HepG2 (cell line): ENCODE measurements at regions not wholly inside any gene's neighbourhood (a gene's known extent, or its start where the extent isn't known, plus 50 kb on each side); places are given as distances from the start of the nearest gene placed in this dataset.

ENCODE experiments used
- ATAC-seq: fragments of 200-7000 bp; cut with Tn5 transposase; 3 replicates; pipeline ENCODE4 v1.9.1; 2020; ENCODE audit warnings: mild to moderate bottlenecking, moderate library complexity
- BruUV-seq: library from RNA; stranded (reverse); fragments of 400-500 nt; replicated peaks from 2 replicates; lab custom pipeline; 2021; lab: Mats Ljungman, UMichigan
- CTCF ChIA-PET: fragments of 300-600 bp; formaldehyde crosslinking; extraction: SDS; loops from one replicate; lab custom pipeline; 2021; ENCODE audit warnings: low total read pairs, inconsistent platforms, low intra/inter-chr PET ratio; lab: Yijun Ruan, JAX
- POLR2A ChIA-PET: fragments of 350-600 bp; sonication (Branson Sonifier 250); formaldehyde crosslinking; loops from one replicate; lab custom pipeline; 2020; ENCODE audit warnings: antibody characterized with exemption, inconsistent platforms; lab: Yijun Ruan, JAX
- DNase-seq: peaks from one replicate; pipeline ENCODE4 v3.0.0-alpha.2; 2015; ENCODE audit warnings: low spot score
- FAIRE-seq: peaks from 3 replicates; lab custom pipeline; 2011; peaks lifted over from hg19 to GRCh38; lab: Jason Lieb, UNC
- H2AFZ ChIP-seq: one replicate; pipeline ENCODE4 v1.6.1; 2011; ENCODE audit warnings: low read length, inconsistent platforms
- H3K27ac ChIP-seq: fragments of 300-600 bp; 3 replicates; pipeline ENCODE4 v1.8.0; 2011; ENCODE audit warnings: mixed run types, mild to moderate bottlenecking, mixed read lengths, low read length, inconsistent platforms; ENCODE audit not compliant: insufficient read depth; ENCODE audit errors: extremely low read length
- H3K27me3 ChIP-seq, 2 experiments: fragments of 200-600 bp in 1 of 2; 2 replicates in 1 of 2; 3 replicates in 1 of 2; pipeline versions ENCODE4 v1.6.0 to v1.8.0; 2011; ENCODE audit warnings: low read length in 2 of 2, mild to moderate bottlenecking in 2 of 2, moderate library complexity in 2 of 2, inconsistent platforms in 1 of 2; ENCODE audit not compliant: insufficient read depth in 2 of 2, control insufficient read depth in 1 of 2
- H3K36me3 ChIP-seq, 2 experiments: fragments of 200-600 bp in 1 of 2; replicated peaks in 1 of 2; 2 replicates in 1 of 2; 3 replicates in 1 of 2; pipeline versions ENCODE4 v1.5.1 to v1.8.0; 2011; ENCODE audit warnings: low read length in 2 of 2, inconsistent platforms in 1 of 2; ENCODE audit not compliant: insufficient read depth in 2 of 2, control insufficient read depth in 1 of 2
- H3K4me1 ChIP-seq: 2 replicates; pipeline ENCODE4 v1.5.1; 2012; ENCODE audit warnings: low read length, inconsistent platforms; ENCODE audit not compliant: insufficient read depth
- H3K4me2 ChIP-seq: 2 replicates; pipeline ENCODE4 v1.6.0; 2011; ENCODE audit warnings: low read depth, low read length, inconsistent platforms
- H3K4me3 ChIP-seq, 3 experiments: fragments of 200-600 bp in 1 of 3; sonication (generic), shearing (Covaris generic) in 1 of 3; replicated peaks in 1 of 3; 2 replicates each; pipeline ENCODE4 v1.5.1; 2011 to 2016; ENCODE audit warnings: low read length in 3 of 3, inconsistent platforms in 2 of 3, low read depth in 2 of 3, mild to moderate bottlenecking in 2 of 3, control low read depth in 1 of 3, mixed read lengths in 1 of 3; ENCODE audit not compliant: insufficient read depth in 1 of 3
- H3K79me2 ChIP-seq: one replicate; pipeline ENCODE4 v1.6.1; 2011; ENCODE audit warnings: low read length, inconsistent platforms; ENCODE audit not compliant: insufficient read depth
- H3K9ac ChIP-seq: 2 replicates; pipeline ENCODE4 v1.6.0; 2011; ENCODE audit warnings: mild to moderate bottlenecking, low read depth, low read length, inconsistent platforms; ENCODE audit not compliant: insufficient read depth
- H3K9me3 ChIP-seq: 2 replicates; pipeline ENCODE4 v1.5.1; 2012; ENCODE audit warnings: mild to moderate bottlenecking, low read length
- H4K20me1 ChIP-seq: 2 replicates; pipeline ENCODE4 v1.6.0; 2011; ENCODE audit warnings: inconsistent platforms, mild to moderate bottlenecking, low read length, moderate library complexity; ENCODE audit not compliant: insufficient read depth
- CHD2 ChIP-seq: IDR thresholded peaks from 2 replicates; pipeline ENCODE4 v1.6.1; 2011; ENCODE audit warnings: low read depth, low read length, improper control_type of control experiment
- GZF1 ChIP-seq: sonication (generic); formaldehyde crosslinking; IDR thresholded peaks from 2 replicates; pipeline ENCODE4 v1.5.1; 2020; ENCODE audit warnings: mild to moderate bottlenecking, missing genetic modification reagents
- RBFOX2 ChIP-seq: fragments of 200-400 bp; formaldehyde crosslinking; IDR thresholded peaks from 2 replicates; pipeline ENCODE4 v1.6.1; 2017; ENCODE audit warnings: low read depth, mild to moderate bottlenecking, low read length
- SIN3B ChIP-seq: fragments of 150-350 bp; IDR thresholded peaks from 2 replicates; pipeline ENCODE4 v1.6.1; 2014; ENCODE audit warnings: low read length
- ZNF264 ChIP-seq: sonication (generic); formaldehyde crosslinking; IDR thresholded peaks from 2 replicates; pipeline ENCODE4 v1.4.0; 2020; ENCODE audit warnings: missing genetic modification reagents
- ZNF350 ChIP-seq: sonication (generic); formaldehyde crosslinking; IDR thresholded peaks from 2 replicates; pipeline ENCODE4 v1.4.0; 2020; ENCODE audit warnings: mild to moderate bottlenecking, low read depth, missing genetic modification reagents, borderline replicate concordance
- WGBS: methylation state at CpG from one replicate; pipeline ENCODE4 v1.1.6; 2017; ENCODE audit warnings: low lambda C conversion rate; 5-methylcytosine and 5-hydroxymethylcytosine counted together
- in situ Hi-C: cut with HindIII; loops from 2 replicates; pipeline ENCODE4 v1.10.0; 2017; ENCODE audit warnings: low pct_unique_long_range_greater_than_20kb; ENCODE audit not compliant: extremely low pct_ligation_motif_present
- intact Hi-C: fragments of 100-400 bp; cut with micrococcal nuclease; formaldehyde crosslinking; loops from one replicate; pipeline ENCODE4 v1.10.0; 2022; ENCODE audit not compliant: unreplicated experiment
- TF ChIP-seq, protein P1 (sequence below): IDR thresholded peaks from 2 replicates; pipeline ENCODE4 v1.6.1; 2012; ENCODE audit warnings: low read depth, low read length, improper control_type of control experiment
- TF ChIP-seq, protein P2 (sequence below): sonication (generic); formaldehyde crosslinking; IDR thresholded peaks from 2 replicates; pipeline ENCODE4 v1.4.0; 2020; ENCODE audit warnings: missing genetic modification reagents
- TF ChIP-seq, protein P3 (sequence below): sonication (generic); formaldehyde crosslinking; IDR thresholded peaks from 2 replicates; pipeline ENCODE4 v1.8.0; 2022; ENCODE audit warnings: mild to moderate bottlenecking, missing genetic modification reagents, borderline replicate concordance

DNA sequence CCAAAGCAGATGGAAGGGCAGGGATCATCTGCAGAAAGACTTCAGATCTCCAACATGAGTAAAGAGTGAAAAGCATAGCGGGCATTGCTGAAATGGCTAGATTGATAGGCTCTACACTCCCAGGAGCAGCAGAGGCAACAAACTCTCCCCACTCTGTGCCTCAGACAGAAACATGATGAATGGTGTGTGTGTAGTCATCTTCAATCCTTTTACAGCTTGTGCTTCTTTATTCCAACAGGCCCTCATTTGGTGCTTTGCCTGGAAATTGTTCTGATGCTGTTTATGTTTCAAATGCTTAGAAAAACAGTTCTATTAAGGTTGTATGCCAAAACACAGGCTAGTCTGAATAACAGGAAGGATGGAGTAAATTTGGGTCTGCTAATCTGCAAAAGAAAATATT lies 176.2 kb downstream of the DMRTA1 start:
- peaks cover 60% of the 10 kb centered on the region for H3K9me3 ChIP-seq
- no peaks in the 10 kb centered on the region for H3K27me3 ChIP-seq
- H3K9ac ChIP-seq = no peak overlapping the region
- no peak for ATAC-seq
- 8% methylated on average over 1 of the region's 1 CpG for WGBS
- POLR2A ChIA-PET = no interaction called here
- intact Hi-C loops = no loop called here
- H4K20me1 ChIP-seq = no peaks in the 10 kb centered on the region
- H3K36me3 ChIP-seq = no peaks in the 10 kb centered on the region
- TF ChIP-seq, protein P1, sequence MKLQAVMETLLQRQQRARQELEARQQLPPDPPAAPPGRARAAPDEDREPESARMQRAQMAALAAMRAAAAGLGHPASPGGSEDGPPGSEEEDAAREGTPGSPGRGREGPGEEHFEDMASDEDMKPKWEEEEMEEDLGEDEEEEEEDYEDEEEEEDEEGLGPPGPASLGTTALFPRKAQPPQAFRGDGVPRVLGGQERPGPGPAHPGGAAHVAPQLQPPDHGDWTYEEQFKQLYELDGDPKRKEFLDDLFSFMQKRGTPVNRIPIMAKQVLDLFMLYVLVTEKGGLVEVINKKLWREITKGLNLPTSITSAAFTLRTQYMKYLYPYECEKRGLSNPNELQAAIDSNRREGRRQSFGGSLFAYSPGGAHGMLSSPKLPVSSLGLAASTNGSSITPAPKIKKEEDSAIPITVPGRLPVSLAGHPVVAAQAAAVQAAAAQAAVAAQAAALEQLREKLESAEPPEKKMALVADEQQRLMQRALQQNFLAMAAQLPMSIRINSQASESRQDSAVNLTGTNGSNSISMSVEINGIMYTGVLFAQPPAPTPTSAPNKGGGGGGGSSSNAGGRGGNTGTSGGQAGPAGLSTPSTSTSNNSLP = no peak
- TF ChIP-seq ZNF264 = no peak
- TF ChIP-seq GZF1 (CRISPR knock-in tag) = no peak
- TF ChIP-seq, protein P2, sequence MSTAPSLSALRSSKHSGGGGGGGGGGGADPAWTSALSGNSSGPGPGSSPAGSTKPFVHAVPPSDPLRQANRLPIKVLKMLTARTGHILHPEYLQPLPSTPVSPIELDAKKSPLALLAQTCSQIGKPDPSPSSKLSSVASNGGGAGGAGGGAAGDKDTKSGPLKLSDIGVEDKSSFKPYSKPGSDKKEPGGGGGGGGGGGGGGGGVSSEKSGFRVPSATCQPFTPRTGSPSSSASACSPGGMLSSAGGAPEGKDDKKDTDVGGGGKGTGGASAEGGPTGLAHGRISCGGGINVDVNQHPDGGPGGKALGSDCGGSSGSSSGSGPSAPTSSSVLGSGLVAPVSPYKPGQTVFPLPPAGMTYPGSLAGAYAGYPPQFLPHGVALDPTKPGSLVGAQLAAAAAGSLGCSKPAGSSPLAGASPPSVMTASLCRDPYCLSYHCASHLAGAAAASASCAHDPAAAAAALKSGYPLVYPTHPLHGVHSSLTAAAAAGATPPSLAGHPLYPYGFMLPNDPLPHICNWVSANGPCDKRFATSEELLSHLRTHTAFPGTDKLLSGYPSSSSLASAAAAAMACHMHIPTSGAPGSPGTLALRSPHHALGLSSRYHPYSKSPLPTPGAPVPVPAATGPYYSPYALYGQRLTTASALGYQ (CRISPR knock-in tag) = no peak
- no peak for TF ChIP-seq CHD2
- no peak for TF ChIP-seq SIN3B
- TF ChIP-seq, protein P3, sequence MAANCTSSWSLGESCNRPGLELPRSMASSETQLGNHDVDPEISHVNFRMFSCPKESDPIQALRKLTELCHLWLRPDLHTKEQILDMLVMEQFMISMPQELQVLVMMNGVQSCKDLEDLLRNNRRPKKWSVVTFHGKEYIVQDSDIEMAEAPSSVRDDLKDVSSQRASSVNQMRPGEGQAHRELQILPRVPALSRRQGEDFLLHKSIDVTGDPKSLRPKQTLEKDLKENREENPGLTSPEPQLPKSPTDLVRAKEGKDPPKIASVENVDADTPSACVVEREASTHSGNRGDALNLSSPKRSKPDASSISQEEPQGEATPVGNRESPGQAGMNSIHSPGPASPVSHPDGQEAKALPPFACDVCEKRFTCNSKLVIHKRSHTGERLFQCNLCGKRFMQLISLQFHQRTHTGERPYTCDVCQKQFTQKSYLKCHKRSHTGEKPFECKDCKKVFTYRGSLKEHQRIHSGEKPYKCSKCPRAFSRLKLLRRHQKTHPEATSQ (CRISPR knock-in tag) = no peak
- no peak for TF ChIP-seq ZNF350 (CRISPR knock-in tag)
- TF ChIP-seq RBFOX2 = no peak
- H3K4me2 ChIP-seq = no peak overlapping the region
- in situ Hi-C loops = no loop called here
- no peak for FAIRE-seq
- no peaks in the 10 kb centered on the region for H3K79me2 ChIP-seq
- no TSS peak for BruUV-seq
- no peaks in the 10 kb centered on the region for H3K4me1 ChIP-seq
- CTCF ChIA-PET = no interaction called here
- H2AFZ ChIP-seq = no peak overlapping the region
- H3K27ac ChIP-seq = no peak overlapping the region
- no peak for DNase-seq
- no peak overlapping the region for H3K4me3 ChIP-seq
